ELF-1 (cell line): ENCODE measurements at regions not wholly inside any gene's neighbourhood (a gene's known extent, or its start where the extent isn't known, plus 50 kb on each side); places are given as distances from the start of the nearest gene placed in this dataset.

Experiments
- DNase-seq: peaks from one replicate; pipeline ENCODE4 v3.0.0-alpha.2; 2016; ENCODE audit warnings: low read depth, low spot score

DNA sequence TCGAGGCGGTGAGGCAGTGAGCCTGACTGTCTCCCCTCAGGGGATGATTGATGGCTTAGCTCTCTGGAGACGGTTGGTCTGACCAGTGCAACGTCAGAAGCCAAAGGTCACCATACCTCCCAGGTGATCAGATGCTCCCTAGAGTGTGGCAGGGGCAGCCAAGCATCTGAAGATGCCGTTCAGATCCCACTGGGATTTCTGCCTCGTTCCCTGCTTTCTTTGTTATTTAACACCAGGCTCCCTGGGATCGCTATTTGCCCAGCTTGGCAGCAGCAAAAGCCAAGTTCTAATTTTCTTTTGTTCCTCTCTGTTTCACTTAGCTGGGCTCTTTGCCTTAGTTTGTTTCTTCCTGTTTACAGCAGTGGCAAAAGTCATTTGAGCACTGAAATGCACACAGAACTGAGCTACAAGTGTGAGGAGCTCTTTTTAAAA, 53.5 kb upstream of the SVIL start:
- peak; percentile 92 for DNase-seq

DNA sequence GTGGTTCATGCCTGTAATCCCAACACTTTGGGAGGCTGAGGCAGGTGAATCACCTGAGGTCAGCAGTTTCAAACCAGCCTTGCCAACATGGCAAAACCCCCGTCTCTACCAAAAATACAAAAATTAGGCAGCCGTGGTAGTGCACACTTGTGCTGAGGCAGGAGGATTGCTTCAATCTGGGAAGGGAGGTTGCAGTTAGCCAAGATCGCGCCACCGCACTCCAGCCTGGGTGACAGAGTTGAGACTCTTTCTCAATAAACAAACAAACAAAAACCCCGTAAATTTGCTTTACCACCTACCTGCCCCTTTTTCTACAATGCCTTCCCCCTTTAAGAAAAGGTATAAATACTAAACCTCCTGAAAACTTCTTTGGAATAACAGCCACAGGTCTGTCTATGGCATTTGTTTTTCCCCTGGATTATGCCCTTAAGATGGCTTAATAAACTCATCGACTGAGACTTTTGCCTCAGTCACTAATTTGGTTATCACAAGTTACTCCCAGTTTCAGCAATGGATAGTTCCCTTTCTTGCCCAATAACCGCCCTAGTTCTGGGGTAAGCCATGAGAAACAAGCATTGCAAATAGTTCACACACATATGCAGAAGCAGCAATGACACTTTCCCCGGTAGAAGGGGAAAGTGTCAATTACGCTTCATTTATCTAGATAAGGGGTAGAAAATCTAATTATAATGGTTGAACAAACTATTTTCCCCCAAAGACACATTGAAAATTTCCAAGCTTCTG, 52.8 kb upstream of the SVIL start:
- DNase-seq: no peak

DNA sequence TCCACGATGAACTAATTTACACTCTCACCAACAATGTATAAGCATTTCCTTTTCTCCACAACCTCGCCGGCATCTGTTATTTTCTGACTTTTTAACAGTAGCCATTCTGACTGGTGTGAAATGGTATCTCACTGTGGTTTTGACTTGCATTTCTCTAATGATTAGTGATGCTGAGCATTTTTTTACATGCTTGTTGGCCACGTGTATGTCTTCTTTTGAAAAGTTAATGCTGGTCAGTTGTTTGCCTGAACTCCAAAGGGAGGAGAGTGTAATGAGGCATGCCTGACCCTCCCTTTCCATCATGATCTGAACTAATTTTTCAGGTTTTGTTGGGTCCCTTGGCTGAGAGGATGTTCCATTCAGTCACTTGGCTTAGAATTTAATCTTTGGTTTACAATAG, 50.7 kb upstream of the SVIL start:
- DNase-seq: no peak
